ENCODE measurements at regions not wholly inside any gene's neighbourhood (a gene's known extent, or its start where the extent isn't known, plus 50 kb on each side); places are given as distances from the start of the nearest gene placed in this dataset.
A peak's percentile ranks its signal among the peaks of the same experiment; 100 is the strongest.
"Not testable (repeated sequence)": the region's sequence is repeated elsewhere in the genome, so short reads cannot be mapped to it uniquely, and the experiment has no call there.

- DNase-seq: no peak
Observed at GRCh38 chr1:99361406-99361805, 97.1 kb downstream of the PLPPR4 start.

- DNase-seq: no peak
Observed at GRCh38 chr1:99363531-99363930, 99.2 kb downstream of the PLPPR4 start.

GRCh38 chr1:99365141-99365540 is 100.8 kb downstream of the PLPPR4 start:
- no peak for DNase-seq

- DNase-seq: no peak
Observed at GRCh38 chr1:99365545-99365944, 101.3 kb downstream of the PLPPR4 start.

- no peak for DNase-seq
Observed at GRCh38 chr1:99369154-99369553, 104.9 kb downstream of the PLPPR4 start.

- DNase-seq: no peak
Observed at GRCh38 chr1:99370476-99370875, 106.2 kb downstream of the PLPPR4 start.

- DNase-seq: no peak
Observed at GRCh38 chr1:99371413-99371812, 107.1 kb downstream of the PLPPR4 start.

- no peak for DNase-seq
Observed at GRCh38 chr1:99374109-99374508, 109.8 kb downstream of the PLPPR4 start.

GRCh38 chr1:99374693-99375092 is 110.4 kb downstream of the PLPPR4 start:
- not testable (repeated sequence) for DNase-seq

GRCh38 chr1:99384021-99384420 is 119.7 kb downstream of the PLPPR4 start:
- DNase-seq: no peak

GRCh38 chr1:99385852-99386251 is 121.6 kb downstream of the PLPPR4 start:
- DNase-seq: no peak

GRCh38 chr1:99396389-99396788 is 132.1 kb downstream of the PLPPR4 start:
- DNase-seq: no peak

GRCh38 chr1:99397029-99397428 is 132.7 kb downstream of the PLPPR4 start:
- DNase-seq: peak; percentile 11

GRCh38 chr1:99397863-99398262 is 133.6 kb downstream of the PLPPR4 start:
- no peak for DNase-seq

- DNase-seq: not testable (repeated sequence)
Observed at GRCh38 chr1:99401556-99401955, 137.3 kb downstream of the PLPPR4 start.

GRCh38 chr1:99404399-99404798 is 140.1 kb downstream of the PLPPR4 start:
- DNase-seq: not testable (repeated sequence)

GRCh38 chr1:99405325-99405724 is 141.0 kb downstream of the PLPPR4 start:
- DNase-seq: not testable (repeated sequence)

GRCh38 chr1:99407018-99407417 is 142.7 kb downstream of the PLPPR4 start:
- DNase-seq: no peak

- DNase-seq: no peak
Observed at GRCh38 chr1:99424087-99424486, 159.8 kb downstream of the PLPPR4 start.

- no peak for DNase-seq
Observed at GRCh38 chr1:99429754-99430153, 165.5 kb downstream of the PLPPR4 start.

- peak; percentile 5 for DNase-seq
Observed at GRCh38 chr1:99438656-99439230, 174.5 kb downstream of the PLPPR4 start.

GRCh38 chr1:99439433-99440075 is 175.3 kb downstream of the PLPPR4 start:
- no peak for DNase-seq

GRCh38 chr1:99441299-99442095 is 177.2 kb downstream of the PLPPR4 start:
- DNase-seq: peak; percentile 49

All from fibroblast of skin of back (primary cell).